ENCODE measurements at regions not wholly inside any gene's neighbourhood (a gene's known extent, or its start where the extent isn't known, plus 50 kb on each side); places are given as distances from the start of the nearest gene placed in this dataset.

DNA sequence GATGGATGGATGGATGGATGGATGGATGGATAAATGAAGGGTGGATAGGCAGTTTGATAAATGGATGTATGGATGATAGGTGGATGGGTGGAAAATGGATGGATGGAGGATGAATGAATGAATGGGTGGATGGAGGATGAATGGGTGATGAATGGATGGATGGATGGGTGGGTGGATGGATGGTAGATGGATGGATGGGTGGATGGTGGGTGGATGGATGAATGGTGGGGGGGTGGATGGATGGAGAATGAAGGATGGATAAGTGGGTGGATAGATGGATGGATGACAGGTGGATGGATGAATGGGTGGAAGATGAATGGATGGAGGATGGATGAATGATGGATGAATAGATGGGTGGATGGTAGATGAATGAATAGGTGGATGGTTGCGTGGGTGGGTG is 70.1 kb upstream of the BCO1 start:
- TF ChIP-seq EGR1 (IDR thresholded peaks at IDR 0.05) (no peak), YY1 (IDR thresholded peaks at IDR 0.05; ENCODE audit: low read depth) (no peak), TEAD4 (IDR thresholded peaks at IDR 0.05) (no peak), RAD21 (IDR thresholded peaks at IDR 0.05; ENCODE audit: low read depth) (no peak), MAX (IDR thresholded peaks at IDR 0.05) (no peak), CREB1 (IDR thresholded peaks at IDR 0.05; ENCODE audit: low read depth) (no peak), ZBTB7A (IDR thresholded peaks at IDR 0.05; ENCODE audit: low read depth) (no peak), EP300 (IDR thresholded peaks at IDR 0.05; ENCODE audit: borderline replicate concordance) (no peak), TCF12 (IDR thresholded peaks at IDR 0.05; ENCODE audit: low read depth) (no peak), NFIC (IDR thresholded peaks at IDR 0.05) (no peak), CEBPB (IDR thresholded peaks at IDR 0.05) (no peak), TAF1 (IDR thresholded peaks at IDR 0.05; ENCODE audit: low read depth) (no peak), FOXM1 (IDR thresholded peaks at IDR 0.05; ENCODE audit: borderline replicate concordance, low read depth) (no peak)
- TF ChIP-seq, protein P1, sequence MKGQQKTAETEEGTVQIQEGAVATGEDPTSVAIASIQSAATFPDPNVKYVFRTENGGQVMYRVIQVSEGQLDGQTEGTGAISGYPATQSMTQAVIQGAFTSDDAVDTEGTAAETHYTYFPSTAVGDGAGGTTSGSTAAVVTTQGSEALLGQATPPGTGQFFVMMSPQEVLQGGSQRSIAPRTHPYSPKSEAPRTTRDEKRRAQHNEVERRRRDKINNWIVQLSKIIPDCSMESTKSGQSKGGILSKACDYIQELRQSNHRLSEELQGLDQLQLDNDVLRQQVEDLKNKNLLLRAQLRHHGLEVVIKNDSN (IDR thresholded peaks at IDR 0.05) = no peak
- TF ChIP-seq, protein P2, sequence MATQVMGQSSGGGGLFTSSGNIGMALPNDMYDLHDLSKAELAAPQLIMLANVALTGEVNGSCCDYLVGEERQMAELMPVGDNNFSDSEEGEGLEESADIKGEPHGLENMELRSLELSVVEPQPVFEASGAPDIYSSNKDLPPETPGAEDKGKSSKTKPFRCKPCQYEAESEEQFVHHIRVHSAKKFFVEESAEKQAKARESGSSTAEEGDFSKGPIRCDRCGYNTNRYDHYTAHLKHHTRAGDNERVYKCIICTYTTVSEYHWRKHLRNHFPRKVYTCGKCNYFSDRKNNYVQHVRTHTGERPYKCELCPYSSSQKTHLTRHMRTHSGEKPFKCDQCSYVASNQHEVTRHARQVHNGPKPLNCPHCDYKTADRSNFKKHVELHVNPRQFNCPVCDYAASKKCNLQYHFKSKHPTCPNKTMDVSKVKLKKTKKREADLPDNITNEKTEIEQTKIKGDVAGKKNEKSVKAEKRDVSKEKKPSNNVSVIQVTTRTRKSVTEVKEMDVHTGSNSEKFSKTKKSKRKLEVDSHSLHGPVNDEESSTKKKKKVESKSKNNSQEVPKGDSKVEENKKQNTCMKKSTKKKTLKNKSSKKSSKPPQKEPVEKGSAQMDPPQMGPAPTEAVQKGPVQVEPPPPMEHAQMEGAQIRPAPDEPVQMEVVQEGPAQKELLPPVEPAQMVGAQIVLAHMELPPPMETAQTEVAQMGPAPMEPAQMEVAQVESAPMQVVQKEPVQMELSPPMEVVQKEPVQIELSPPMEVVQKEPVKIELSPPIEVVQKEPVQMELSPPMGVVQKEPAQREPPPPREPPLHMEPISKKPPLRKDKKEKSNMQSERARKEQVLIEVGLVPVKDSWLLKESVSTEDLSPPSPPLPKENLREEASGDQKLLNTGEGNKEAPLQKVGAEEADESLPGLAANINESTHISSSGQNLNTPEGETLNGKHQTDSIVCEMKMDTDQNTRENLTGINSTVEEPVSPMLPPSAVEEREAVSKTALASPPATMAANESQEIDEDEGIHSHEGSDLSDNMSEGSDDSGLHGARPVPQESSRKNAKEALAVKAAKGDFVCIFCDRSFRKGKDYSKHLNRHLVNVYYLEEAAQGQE (IDR thresholded peaks at IDR 0.05; ENCODE audit: low read depth) = no peak

DNA sequence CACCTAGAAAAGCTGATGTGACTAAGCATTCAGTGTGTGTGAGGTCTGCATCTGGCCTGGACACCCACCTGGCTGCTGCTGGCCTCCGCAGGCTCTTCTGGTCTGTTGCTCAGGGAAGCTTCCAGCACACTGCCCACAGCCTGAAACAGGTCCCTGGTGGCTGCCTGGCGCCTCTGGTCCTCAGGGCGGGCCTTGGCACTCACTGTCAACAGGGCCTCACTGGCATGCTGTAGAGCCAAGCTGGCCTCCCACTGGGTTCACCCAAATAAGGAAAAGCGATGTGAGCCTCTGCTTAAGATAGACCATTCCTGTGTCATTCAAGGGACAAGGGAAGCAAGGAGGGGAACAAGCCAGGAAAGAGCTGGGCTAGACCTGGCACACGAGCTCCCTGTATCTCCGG is 70.6 kb upstream of the BCO1 start:
- no peak for TF ChIP-seq CREB1 (IDR thresholded peaks at IDR 0.05; ENCODE audit: low read depth)
- no peak for TF ChIP-seq CEBPB (IDR thresholded peaks at IDR 0.05)
- no peak for TF ChIP-seq TEAD4 (IDR thresholded peaks at IDR 0.05)
- TF ChIP-seq NFIC (IDR thresholded peaks at IDR 0.05) = no peak
- TF ChIP-seq, protein P1 (IDR thresholded peaks at IDR 0.05) = no peak
- TF ChIP-seq TCF12 (IDR thresholded peaks at IDR 0.05; ENCODE audit: low read depth) = no peak
- no peak for TF ChIP-seq RAD21 (IDR thresholded peaks at IDR 0.05; ENCODE audit: low read depth)
- TF ChIP-seq, protein P2 (IDR thresholded peaks at IDR 0.05; ENCODE audit: low read depth) = no peak
- TF ChIP-seq ZBTB7A (IDR thresholded peaks at IDR 0.05; ENCODE audit: low read depth) = no peak
- TF ChIP-seq YY1 (IDR thresholded peaks at IDR 0.05; ENCODE audit: low read depth) = no peak
- TF ChIP-seq EP300 (IDR thresholded peaks at IDR 0.05; ENCODE audit: borderline replicate concordance) = no peak
- TF ChIP-seq MAX (IDR thresholded peaks at IDR 0.05) = no peak
- TF ChIP-seq EGR1 (IDR thresholded peaks at IDR 0.05) = no peak
- TF ChIP-seq TAF1 (IDR thresholded peaks at IDR 0.05; ENCODE audit: low read depth) = no peak
- no peak for TF ChIP-seq FOXM1 (IDR thresholded peaks at IDR 0.05; ENCODE audit: borderline replicate concordance, low read depth)

- TF ChIP-seq EGR1 (IDR thresholded peaks at IDR 0.05) = no peak
- TF ChIP-seq, protein P1 (IDR thresholded peaks at IDR 0.05) = peak; percentile 55
Measured at GRCh38 chr16:81166417-81167300, 70.5 kb upstream of the GCSH start.

DNA sequence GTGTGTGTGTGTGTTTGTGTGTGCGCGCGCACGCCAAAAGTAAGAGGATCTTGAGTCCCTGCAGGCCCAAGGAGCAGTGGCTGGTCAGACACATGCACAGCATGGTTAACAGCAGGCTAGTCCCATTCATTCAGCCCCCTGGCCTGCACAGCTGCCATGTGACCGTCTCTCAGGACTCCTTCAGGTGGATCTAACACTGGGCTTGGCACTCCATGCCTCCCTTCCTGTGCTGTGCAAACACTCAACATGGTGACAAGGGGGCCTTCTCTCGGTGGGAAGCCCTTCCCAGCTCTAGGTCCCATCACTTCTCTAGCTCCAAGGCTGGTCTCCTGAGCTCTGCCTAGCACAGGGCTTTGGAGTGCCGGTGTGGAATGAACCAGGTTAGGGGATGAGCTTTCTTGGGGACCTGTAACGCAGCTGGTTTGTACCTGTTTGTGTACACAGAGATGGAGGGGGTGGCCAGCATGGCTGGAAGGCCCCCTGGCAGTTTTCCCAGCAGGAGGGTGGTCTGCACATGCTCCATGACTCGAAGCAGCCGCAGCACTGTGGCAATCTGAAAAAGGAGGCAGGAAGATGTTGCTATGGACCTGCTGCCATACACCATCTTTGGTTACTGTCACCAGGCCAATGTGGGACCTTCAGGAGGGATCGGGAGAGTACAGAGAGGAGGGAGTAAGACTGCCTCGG is 69.4 kb upstream of the GCSH start:
- TF ChIP-seq EGR1 (IDR thresholded peaks at IDR 0.05) (no peak), TEAD4 (IDR thresholded peaks at IDR 0.05) (no peak), NFIC (IDR thresholded peaks at IDR 0.05) (no peak), ZBTB7A (IDR thresholded peaks at IDR 0.05; ENCODE audit: low read depth) (no peak), CREB1 (IDR thresholded peaks at IDR 0.05; ENCODE audit: low read depth) (no peak), EP300 (IDR thresholded peaks at IDR 0.05; ENCODE audit: borderline replicate concordance) (no peak), TAF1 (IDR thresholded peaks at IDR 0.05; ENCODE audit: low read depth) (no peak), TCF12 (IDR thresholded peaks at IDR 0.05; ENCODE audit: low read depth) (no peak), YY1 (IDR thresholded peaks at IDR 0.05; ENCODE audit: low read depth) (no peak), CEBPB (IDR thresholded peaks at IDR 0.05) (no peak), RAD21 (IDR thresholded peaks at IDR 0.05; ENCODE audit: low read depth) (no peak), FOXM1 (IDR thresholded peaks at IDR 0.05; ENCODE audit: borderline replicate concordance, low read depth) (no peak), MAX (IDR thresholded peaks at IDR 0.05) (no peak)
- TF ChIP-seq, protein P1 (IDR thresholded peaks at IDR 0.05) = no peak
- TF ChIP-seq, protein P2 (IDR thresholded peaks at IDR 0.05; ENCODE audit: low read depth) = no peak
